Tibial nerve (tissue), 4 donors: ENCODE measurements at regions not wholly inside any gene's neighbourhood (a gene's known extent, or its start where the extent isn't known, plus 50 kb on each side); places are given as distances from the start of the nearest gene placed in this dataset.

ENCODE experiments used
- DNase-seq, 2 donors: peaks; one replicate each; pipeline ENCODE4 v3.0.0-alpha.2; 2019; ENCODE audit warnings: low spot score in 2 of 2
- H3K27ac ChIP-seq, 4 donors: fragments of 200-600 bp; sonication (generic) in 3 of 4; one replicate each; pipeline ENCODE4 v1.5.1; 2017 to 2019; ENCODE audit warnings: mild to moderate bottlenecking in 1 of 4
- H3K27me3 ChIP-seq, 2 donors: fragments of 200-600 bp; sonication (generic) in 1 of 2; one replicate each; pipeline versions ENCODE4 v1.5.1 to v1.6.0; 2017 to 2019
- H3K36me3 ChIP-seq, 3 donors: fragments of 200-600 bp; sonication (generic); one replicate each; pipeline ENCODE4 v1.5.1; 2018 to 2019
- H3K4me1 ChIP-seq, 4 donors: fragments of 200-600 bp; sonication (generic) in 3 of 4; one replicate each; pipeline ENCODE4 v1.5.1; 2017 to 2019
- H3K4me3 ChIP-seq, 4 donors: fragments of 200-600 bp; sonication (generic) in 3 of 4; one replicate each; pipeline ENCODE4 v1.5.1; 2017 to 2019; ENCODE audit warnings: mild to moderate bottlenecking in 1 of 4, moderate library complexity in 1 of 4
- H3K9me3 ChIP-seq, 4 donors: fragments of 200-600 bp; sonication (generic) in 3 of 4; one replicate each; pipeline ENCODE4 v1.5.1; 2017 to 2019
- CTCF ChIP-seq, 5 experiments: fragments of 200-600 bp in 3 of 5; fragments of 450-650 bp in 2 of 5; sonication (generic) in 3 of 5; IDR thresholded peaks; one replicate each; pipeline ENCODE4 v1.5.1; 2016 to 2019; ENCODE audit warnings: antibody characterized with exemption in 5 of 5, mild to moderate bottlenecking in 3 of 5, moderate library complexity in 2 of 5
- EP300 ChIP-seq, 2 donors: sonication (generic); formaldehyde crosslinking; IDR thresholded peaks; one replicate each; pipeline ENCODE4 v1.6.1; 2017; ENCODE audit warnings: antibody characterized with exemption in 2 of 2, mild to moderate bottlenecking in 1 of 2
- POLR2A ChIP-seq, 2 donors: fragments of 450-650 bp; IDR thresholded peaks; one replicate each; pipeline ENCODE4 v1.6.1; 2017; ENCODE audit warnings: antibody characterized with exemption in 2 of 2, mild to moderate bottlenecking in 2 of 2, moderate library complexity in 2 of 2
- WGBS, 2 donors: methylation state at CpG; one replicate each; pipeline ENCODE4 v1.1.5; 2018; 5-methylcytosine and 5-hydroxymethylcytosine counted together

- Histone ChIP-seq H3K36me3 (no peaks in the 10 kb centered on the region), H3K9me3 (no peaks in the 10 kb centered on the region), H3K4me1 (no peaks in the 10 kb centered on the region), H3K4me3 (no peak overlapping the region), H3K27me3 (no peaks in the 10 kb centered on the region), H3K27ac (no peak overlapping the region)
- TF ChIP-seq POLR2A (IDR thresholded peaks at IDR 0.05) (no peak), CTCF (IDR thresholded peaks at IDR 0.05) (no peak), EP300 (IDR thresholded peaks at IDR 0.05) (no peak)
- no peak for DNase-seq
Observed at GRCh38 chrX:128504496-128504895, 452.3 kb upstream of the ACTRT1 start.

- H3K4me3 ChIP-seq, result no peak overlapping the region
- no peaks in the 10 kb centered on the region for H3K27me3 ChIP-seq
- DNase-seq, result no peak
- TF ChIP-seq CTCF (IDR thresholded peaks at IDR 0.05), result no peak
- TF ChIP-seq POLR2A (IDR thresholded peaks at IDR 0.05), result no peak
- no peak for TF ChIP-seq EP300 (IDR thresholded peaks at IDR 0.05)
- H3K27ac ChIP-seq, result no peak overlapping the region
- no peaks in the 10 kb centered on the region for H3K4me1 ChIP-seq
- WGBS, 2 donors, result 69 to 71% methylated on average over 4 to 5 of the region's 5 CpGs
- H3K36me3 ChIP-seq, result no peaks in the 10 kb centered on the region
- no peaks in the 10 kb centered on the region for H3K9me3 ChIP-seq
Observed at GRCh38 chrX:128464116-128464515, 411.9 kb upstream of the ACTRT1 start.

- no peak for DNase-seq
- no peaks in the 10 kb centered on the region for H3K36me3 ChIP-seq
- no peaks in the 10 kb centered on the region for H3K4me1 ChIP-seq
- no peak overlapping the region for H3K4me3 ChIP-seq
- TF ChIP-seq CTCF (IDR thresholded peaks at IDR 0.05) (no peak), POLR2A (IDR thresholded peaks at IDR 0.05) (no peak), EP300 (IDR thresholded peaks at IDR 0.05) (no peak)
- H3K27ac ChIP-seq, result no peak overlapping the region
- no peaks in the 10 kb centered on the region for H3K27me3 ChIP-seq
- H3K9me3 ChIP-seq, result no peaks in the 10 kb centered on the region
- 34 to 60% methylated on average over 6 of the region's 6 CpGs for WGBS, 2 donors
Observed at GRCh38 chrX:128460835-128461234, 408.6 kb upstream of the ACTRT1 start.

- H3K9me3 ChIP-seq, result no peaks in the 10 kb centered on the region
- H3K4me3 ChIP-seq, result no peak overlapping the region
- no peaks in the 10 kb centered on the region for H3K27me3 ChIP-seq
- no peaks in the 10 kb centered on the region for H3K4me1 ChIP-seq
- no peak for DNase-seq
- no peak overlapping the region for H3K27ac ChIP-seq
- TF ChIP-seq POLR2A (IDR thresholded peaks at IDR 0.05), result no peak
- H3K36me3 ChIP-seq, result no peaks in the 10 kb centered on the region
- 73 to 96% methylated on average over 2 of the region's 2 CpGs for WGBS, 2 donors
Observed at GRCh38 chrX:128458888-128459287, 406.7 kb upstream of the ACTRT1 start.

- WGBS, 2 donors, result 51 to 52% methylated on average over 2 of the region's 2 CpGs
- no peak overlapping the region for H3K4me3 ChIP-seq
- no peak for TF ChIP-seq EP300 (IDR thresholded peaks at IDR 0.05)
- TF ChIP-seq CTCF (IDR thresholded peaks at IDR 0.05), result no peak
- no peak for TF ChIP-seq POLR2A (IDR thresholded peaks at IDR 0.05)
Observed at GRCh38 chrX:128457674-128458073, 405.5 kb upstream of the ACTRT1 start.

GRCh38 chrX:128439159-128439558 is 387.0 kb upstream of the ACTRT1 start:
- Histone ChIP-seq H3K9me3 (no peaks in the 10 kb centered on the region), H3K36me3 (no peaks in the 10 kb centered on the region), H3K4me1 (no peaks in the 10 kb centered on the region), H3K27me3 (no peaks in the 10 kb centered on the region), H3K27ac (no peak overlapping the region), H3K4me3 (no peak overlapping the region)
- no peak for DNase-seq
- 48 to 55% methylated on average over 4 of the region's 4 CpGs for WGBS, 2 donors
- TF ChIP-seq EP300 (IDR thresholded peaks at IDR 0.05) (no peak), POLR2A (IDR thresholded peaks at IDR 0.05) (no peak), CTCF (IDR thresholded peaks at IDR 0.05) (no peak)

More at GRCh38 chrX:128457674-128458073, 405.5 kb upstream of the ACTRT1 start:
- Histone ChIP-seq H3K27me3 (no peaks in the 10 kb centered on the region), H3K36me3 (no peaks in the 10 kb centered on the region), H3K27ac (no peak overlapping the region), H3K4me1 (no peaks in the 10 kb centered on the region), H3K9me3 (no peaks in the 10 kb centered on the region)
- DNase-seq, result no peak
